GM12892 (cell line): ENCODE measurements at regions not wholly inside any gene's neighbourhood (a gene's known extent, or its start where the extent isn't known, plus 50 kb on each side); places are given as distances from the start of the nearest gene placed in this dataset.

Source experiments
- DNase-seq: peaks from one replicate; pipeline ENCODE4 v3.0.0; 2011; ENCODE audit not compliant: insufficient read length
- FAIRE-seq: peaks from 2 replicates; lab custom pipeline; 2011; peaks lifted over from hg19 to GRCh38; lab: Jason Lieb, UNC
- POLR2A ChIP-seq: IDR thresholded peaks from 2 replicates; pipeline ENCODE4 v1.6.1; 2011; ENCODE audit warnings: low read depth, low read length, control low read depth
- POLR2AphosphoS5 ChIP-seq: IDR thresholded peaks from 2 replicates; pipeline ENCODE4 v1.6.1; 2011; ENCODE audit warnings: low read depth, low read length, control low read depth
- TAF1 ChIP-seq: IDR thresholded peaks from 2 replicates; pipeline ENCODE4 v1.6.1; 2011; ENCODE audit warnings: low read depth, mild to moderate bottlenecking, control low read depth, low read length, borderline replicate concordance

DNA sequence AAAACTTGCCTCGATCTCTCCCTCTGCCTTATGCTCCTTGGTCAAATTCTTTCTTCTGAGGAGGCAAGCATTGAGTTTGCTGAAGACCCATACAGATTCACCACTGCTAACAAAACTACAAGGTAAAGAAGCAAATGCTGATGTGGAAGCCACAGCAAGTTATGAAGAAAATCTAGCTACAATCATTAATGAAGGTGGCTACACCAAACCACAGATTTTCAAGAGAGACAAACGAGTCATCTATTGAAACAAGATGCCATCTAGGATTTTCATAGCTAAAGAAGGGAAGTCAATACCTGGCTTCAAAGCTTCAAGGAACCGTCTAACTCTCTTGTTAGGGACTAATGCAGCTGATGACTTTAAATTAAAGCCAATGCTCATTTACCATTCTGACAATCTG is 203.2 kb downstream of the METTL4 start:
- FAIRE-seq: no peak

GRCh38 chr18:2376707-2377106 is 194.6 kb downstream of the METTL4 start:
- TF ChIP-seq POLR2AphosphoS5: no peak
- TF ChIP-seq POLR2A: no peak
- no peak for TF ChIP-seq TAF1
- FAIRE-seq (no peak), DNase-seq (no peak)

More for the DNA sequence above, 203.2 kb downstream of the METTL4 start:
- DNase-seq: no peak
- no peak for TF ChIP-seq POLR2AphosphoS5
- TF ChIP-seq POLR2A: no peak
- TF ChIP-seq TAF1: no peak

- FAIRE-seq (no peak), DNase-seq (no peak)
- TF ChIP-seq TAF1 (no peak), POLR2A (no peak), POLR2AphosphoS5 (no peak)
These were observed 191.2 kb downstream of the METTL4 start for GRCh38 chr18:2380101-2380500.

DNA sequence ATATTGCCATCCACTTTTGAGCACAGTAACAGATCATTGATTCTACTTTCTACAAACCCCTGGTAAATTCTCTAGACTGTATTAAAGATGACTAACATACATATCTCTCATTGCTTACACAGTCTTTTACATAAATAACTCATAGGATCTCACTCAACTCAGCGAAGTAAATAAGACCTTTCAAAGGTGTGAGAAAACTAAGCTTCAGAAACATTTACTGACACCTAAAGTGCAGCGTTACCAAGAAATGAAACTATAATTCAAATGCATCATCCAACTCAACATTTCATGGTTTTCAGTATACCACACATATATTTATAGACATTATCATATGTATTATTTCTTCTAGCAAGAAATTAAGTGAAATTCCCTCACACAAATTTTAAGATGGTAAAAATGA is 189.8 kb downstream of the METTL4 start:
- FAIRE-seq: no peak
- TF ChIP-seq TAF1 (no peak), POLR2AphosphoS5 (no peak), POLR2A (no peak)

GRCh38 chr18:2387588-2387987 is 183.7 kb downstream of the METTL4 start:
- DNase-seq: no peak
- no peak for TF ChIP-seq POLR2A
- no peak for TF ChIP-seq POLR2AphosphoS5
- TF ChIP-seq TAF1: no peak
- FAIRE-seq: no peak

More for the DNA sequence above, 189.8 kb downstream of the METTL4 start:
- no peak for DNase-seq

GRCh38 chr18:2390158-2390557 is 181.1 kb downstream of the METTL4 start:
- no peak for FAIRE-seq
- TF ChIP-seq POLR2A (no peak), POLR2AphosphoS5 (no peak), TAF1 (no peak)
- no peak for DNase-seq

DNA sequence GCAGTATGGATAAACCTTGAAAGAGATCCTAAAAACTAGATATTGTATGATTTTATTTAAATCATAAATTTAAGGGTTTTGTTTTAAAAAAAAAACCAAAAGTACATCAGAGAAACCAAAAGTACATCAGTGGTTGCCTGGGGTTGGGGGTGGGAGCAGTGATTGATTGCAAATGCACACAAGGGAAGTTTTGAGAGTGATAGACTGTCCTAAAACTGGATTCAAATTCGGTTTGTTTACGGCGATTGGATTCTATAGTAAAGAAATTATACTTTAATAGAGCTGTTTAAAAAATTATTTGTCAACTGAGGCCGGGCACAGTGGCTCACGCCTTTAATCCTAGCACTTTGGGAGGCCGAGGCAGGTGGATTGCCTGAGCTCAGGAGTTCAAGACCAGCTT is 179.8 kb downstream of the METTL4 start:
- no peak for FAIRE-seq
- DNase-seq: no peak

DNA sequence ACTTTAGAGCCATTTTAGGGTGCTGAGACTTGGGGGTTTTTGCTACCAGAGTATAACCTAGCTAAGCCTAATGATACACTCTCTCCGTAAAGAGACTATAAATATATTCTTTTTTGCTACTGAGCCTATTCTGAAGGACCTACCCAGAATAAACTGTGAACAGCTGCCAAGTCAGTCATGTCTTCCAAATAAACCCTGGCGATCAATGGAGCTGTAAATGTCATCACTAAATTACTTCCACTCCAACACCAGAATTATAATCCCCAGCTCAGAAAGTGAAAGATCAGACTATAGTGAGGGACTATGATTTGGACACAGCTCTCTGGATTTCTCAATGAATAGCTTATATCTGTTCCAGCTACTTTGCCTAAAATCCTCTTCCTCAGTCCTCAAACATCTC is 178.9 kb downstream of the METTL4 start:
- DNase-seq (no peak), FAIRE-seq (no peak)
- TF ChIP-seq POLR2AphosphoS5: no peak

More for the DNA sequence above, 179.8 kb downstream of the METTL4 start:
- TF ChIP-seq POLR2AphosphoS5 (no peak), POLR2A (no peak), TAF1 (no peak)

DNA sequence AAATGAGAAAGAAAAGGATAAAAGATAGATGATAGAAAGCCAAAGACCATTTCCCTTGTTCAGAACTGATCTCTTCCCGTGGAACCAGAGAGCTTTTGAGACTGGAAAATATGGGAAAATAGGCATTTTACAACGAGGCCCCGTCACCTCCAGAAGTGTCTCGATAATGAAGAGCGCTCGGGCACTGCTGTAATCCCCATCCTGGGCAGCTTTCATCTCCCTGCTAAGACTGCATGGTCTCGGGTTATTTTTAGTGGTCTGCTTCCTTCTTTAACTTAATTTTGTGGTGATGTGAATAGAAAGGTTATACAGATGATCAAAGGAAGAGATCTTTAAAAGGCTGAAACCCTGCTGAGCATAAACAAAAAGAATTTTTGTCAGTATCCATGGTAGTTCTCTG is 176.6 kb downstream of the METTL4 start:
- no peak for FAIRE-seq

DNA sequence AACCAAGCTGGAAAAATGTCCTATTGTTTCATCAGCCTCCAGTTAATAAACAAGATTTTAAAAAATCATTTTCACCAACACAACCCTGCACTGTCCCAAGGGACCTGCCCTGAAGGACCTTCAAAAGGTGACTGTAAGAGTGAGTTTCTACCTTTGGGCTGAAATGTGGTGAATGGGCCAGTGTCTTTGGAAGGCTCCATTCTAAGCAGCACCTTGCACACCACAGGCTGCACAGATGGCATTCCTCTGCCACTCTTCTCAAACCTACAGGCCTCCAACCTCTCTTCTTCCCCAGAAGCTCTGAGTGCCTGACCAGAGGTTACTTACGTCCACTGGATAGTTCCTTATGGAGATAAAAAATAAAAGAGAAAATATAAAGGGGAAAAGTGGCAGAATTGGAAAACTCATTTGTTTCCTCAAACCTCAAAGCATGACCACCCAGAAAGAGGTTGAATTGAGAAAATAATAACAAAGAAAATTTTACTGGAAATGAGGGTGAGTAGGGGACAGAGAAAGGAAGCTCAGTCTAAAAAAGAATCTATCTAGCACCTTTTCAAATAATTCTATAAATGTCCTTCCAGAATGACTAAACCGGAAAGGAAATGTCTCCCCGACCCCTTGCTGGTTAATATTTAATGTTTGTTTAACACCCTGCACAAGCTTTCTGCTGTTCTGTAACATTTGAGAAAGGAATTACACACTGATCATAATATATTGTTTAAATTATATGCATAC is 175.7 kb downstream of the METTL4 start:
- DNase-seq (no peak), FAIRE-seq (no peak)
- TF ChIP-seq POLR2AphosphoS5: no peak
- no peak for TF ChIP-seq POLR2A
- no peak for TF ChIP-seq TAF1

More for the DNA sequence above, 176.6 kb downstream of the METTL4 start:
- DNase-seq: no peak
- TF ChIP-seq POLR2AphosphoS5 (no peak), POLR2A (no peak), TAF1 (no peak)

DNA sequence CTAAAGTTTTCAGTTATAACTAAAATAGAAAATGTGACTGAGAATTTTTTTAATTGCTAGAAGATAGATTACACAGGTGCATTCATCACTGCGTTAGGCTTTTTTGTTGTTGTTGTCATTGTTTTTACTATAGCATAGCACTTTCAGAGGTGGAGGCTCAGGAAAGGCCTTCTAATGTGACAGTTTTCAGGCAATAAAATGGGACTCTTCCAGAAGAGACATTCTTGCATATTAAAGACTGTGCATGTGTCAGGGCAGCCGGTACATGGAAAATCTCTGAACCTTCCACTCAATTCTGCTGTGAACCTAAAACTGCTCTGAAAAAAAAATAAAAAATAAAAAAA is 175.2 kb downstream of the METTL4 start:
- FAIRE-seq: no peak
- no peak for DNase-seq
- TF ChIP-seq POLR2A (no peak), POLR2AphosphoS5 (no peak), TAF1 (no peak)

DNA sequence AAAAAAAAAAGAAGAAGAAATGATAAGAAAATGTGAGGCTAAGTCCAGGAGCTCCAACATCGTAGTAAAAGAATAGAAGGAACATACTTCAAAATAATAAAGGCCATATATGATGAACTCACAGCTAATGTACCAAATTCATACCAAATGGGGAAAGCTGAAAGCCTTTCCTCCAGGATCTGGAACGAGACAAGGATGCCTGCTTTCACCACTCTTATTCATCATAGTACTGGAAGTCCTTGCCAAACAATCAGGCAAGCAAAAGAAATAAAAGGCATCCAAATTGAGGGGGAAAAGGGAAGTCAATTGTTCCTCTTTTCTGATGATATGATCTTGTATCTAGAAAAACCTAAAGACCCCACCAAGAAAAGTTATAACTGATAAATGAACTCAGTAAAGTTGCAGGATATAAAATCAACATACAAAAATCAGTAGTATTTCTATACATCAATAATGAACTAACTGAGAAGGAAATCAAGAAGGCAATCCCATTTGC is 170.6 kb downstream of the METTL4 start:
- FAIRE-seq: no peak
- TF ChIP-seq TAF1 (no peak), POLR2A (no peak), POLR2AphosphoS5 (no peak)
- no peak for DNase-seq
